HEK293 (cell line): ENCODE measurements at regions not wholly inside any gene's neighbourhood (a gene's known extent, or its start where the extent isn't known, plus 50 kb on each side); places are given as distances from the start of the nearest gene placed in this dataset.

Source experiments
- CTCF ChIA-PET: fragments of 350-600 bp; formaldehyde crosslinking; extraction: SDS; loops from one replicate; lab custom pipeline; 2021; ENCODE audit warnings: antibody characterized with exemption; lab: Yijun Ruan, JAX
- POLR2A ChIA-PET: fragments of 300-600 bp; formaldehyde crosslinking; extraction: SDS; loops from one replicate; lab custom pipeline; 2020; ENCODE audit warnings: antibody characterized with exemption, inconsistent platforms; lab: Yijun Ruan, JAX
- H3K27ac ChIP-seq: fragments of 200-500 bp; sonication (Bioruptor generic); 2 replicates; pipeline ENCODE4 v1.5.1; 2014; ENCODE audit warnings: low read depth, low read length, control low read depth, inconsistent platforms; ENCODE audit errors: extremely low read depth
- H3K36me3 ChIP-seq, 2 experiments: fragments of 200-500 bp in 1 of 2; sonication (Bioruptor generic) in 1 of 2; 1 replicate in 1 of 2; 2 replicates in 1 of 2; pipeline ENCODE4 v1.5.1; 2014 to 2017; ENCODE audit warnings: inconsistent platforms in 2 of 2, low read length in 2 of 2; ENCODE audit not compliant: control insufficient read depth in 2 of 2, insufficient read depth in 1 of 2
- H3K4me1 ChIP-seq: fragments of 200-500 bp; sonication (Bioruptor generic); 2 replicates; pipeline ENCODE4 v1.5.1; 2014; ENCODE audit warnings: mild to moderate bottlenecking, low read length, inconsistent platforms; ENCODE audit not compliant: control insufficient read depth, insufficient read depth
- H3K4me3 ChIP-seq: 2 replicates; pipeline ENCODE4 v1.5.1; 2011; ENCODE audit warnings: low read depth, mild to moderate bottlenecking, control low read depth, low read length, moderate library complexity
- H3K9me3 ChIP-seq: fragments of 200-500 bp; sonication (Bioruptor generic); 2 replicates; pipeline ENCODE4 v1.5.1; 2014; ENCODE audit warnings: low read depth, low read length, inconsistent platforms; ENCODE audit not compliant: control insufficient read depth, insufficient read depth
- BCL11A ChIP-seq: fragments of 450-650 bp; formaldehyde crosslinking; IDR thresholded peaks from 2 replicates; pipeline ENCODE4 v1.5.1; 2016; ENCODE audit warnings: low read depth, missing biosample characterization, missing genetic modification characterization
- HOXA7 ChIP-seq: sonication (generic); formaldehyde crosslinking; IDR thresholded peaks from 2 replicates; pipeline ENCODE4 v1.8.1; 2022; ENCODE audit warnings: missing genetic modification reagents, borderline replicate concordance
- INSM2 ChIP-seq: fragments of 450-650 bp; formaldehyde crosslinking; IDR thresholded peaks from 2 replicates; pipeline ENCODE4 v1.5.1; 2016; ENCODE audit warnings: missing biosample characterization, missing genetic modification characterization
- KLF10 ChIP-seq: fragments of 450-650 bp; IDR thresholded peaks from 2 replicates; pipeline ENCODE4 v1.5.1; 2018; ENCODE audit warnings: missing biosample characterization, mild to moderate bottlenecking, missing genetic modification characterization
- PRDM10 ChIP-seq: fragments of 450-650 bp; formaldehyde crosslinking; IDR thresholded peaks from 2 replicates; pipeline ENCODE4 v1.5.1; 2016; ENCODE audit warnings: missing biosample characterization, missing genetic modification characterization
- RBAK ChIP-seq: fragments of 450-650 bp; formaldehyde crosslinking; IDR thresholded peaks from 2 replicates; pipeline ENCODE4 v1.5.1; 2016; ENCODE audit warnings: missing biosample characterization, missing genetic modification characterization
- ZBTB17 ChIP-seq: fragments of 450-650 bp; formaldehyde crosslinking; IDR thresholded peaks from 2 replicates; pipeline ENCODE4 v1.5.1; 2016; ENCODE audit warnings: missing biosample characterization, missing genetic modification characterization
- ZBTB21 ChIP-seq: fragments of 450-650 bp; formaldehyde crosslinking; IDR thresholded peaks from 2 replicates; pipeline ENCODE4 v1.5.1; 2017; ENCODE audit warnings: missing biosample characterization, missing genetic modification characterization
- ZFHX2 ChIP-seq: fragments of 450-650 bp; formaldehyde crosslinking; conservative IDR thresholded peaks from 2 replicates; pipeline ENCODE4 v1.5.1; 2016; ENCODE audit warnings: missing biosample characterization, missing genetic modification characterization
- ZNF112 ChIP-seq: fragments of 450-650 bp; formaldehyde crosslinking; IDR thresholded peaks from 2 replicates; pipeline ENCODE4 v1.5.0; 2017; ENCODE audit warnings: missing biosample characterization, missing genetic modification characterization
- ZNF155 ChIP-seq: fragments of 450-650 bp; formaldehyde crosslinking; IDR thresholded peaks from 2 replicates; pipeline ENCODE4 v1.5.1; 2016; ENCODE audit warnings: missing biosample characterization, missing genetic modification characterization
- ZNF175 ChIP-seq: fragments of 450-650 bp; formaldehyde crosslinking; IDR thresholded peaks from 2 replicates; pipeline ENCODE4 v1.5.1; 2016; ENCODE audit warnings: missing biosample characterization, missing genetic modification characterization
- ZNF23 ChIP-seq: fragments of 450-650 bp; formaldehyde crosslinking; IDR thresholded peaks from 2 replicates; pipeline ENCODE4 v1.5.1; 2016; ENCODE audit warnings: missing biosample characterization, missing genetic modification characterization, borderline replicate concordance
- ZNF24 ChIP-seq: fragments of 450-650 bp; formaldehyde crosslinking; IDR thresholded peaks from 2 replicates; pipeline ENCODE4 v1.5.1; 2016; ENCODE audit warnings: missing biosample characterization, missing genetic modification characterization
- ZNF280C ChIP-seq: fragments of 450-650 bp; formaldehyde crosslinking; IDR thresholded peaks from 2 replicates; pipeline ENCODE4 v1.5.1; 2016; ENCODE audit warnings: missing biosample characterization, missing genetic modification characterization
- ZNF302 ChIP-seq: fragments of 450-650 bp; formaldehyde crosslinking; IDR thresholded peaks from 2 replicates; pipeline ENCODE4 v1.5.1; 2016; ENCODE audit warnings: missing biosample characterization, missing genetic modification characterization, low read depth
- ZNF354C ChIP-seq: fragments of 450-650 bp; formaldehyde crosslinking; IDR thresholded peaks from 2 replicates; pipeline ENCODE4 v1.5.1; 2016; ENCODE audit warnings: missing biosample characterization, missing genetic modification characterization, low read depth, borderline replicate concordance
- ZNF548 ChIP-seq: fragments of 450-650 bp; formaldehyde crosslinking; IDR thresholded peaks from 2 replicates; pipeline ENCODE4 v1.5.1; 2016; ENCODE audit warnings: missing biosample characterization, missing genetic modification characterization
- ZNF629 ChIP-seq: fragments of 450-650 bp; formaldehyde crosslinking; IDR thresholded peaks from 2 replicates; pipeline ENCODE4 v1.5.1; 2017; ENCODE audit warnings: missing biosample characterization, missing genetic modification characterization
- ZNF76 ChIP-seq: fragments of 450-650 bp; formaldehyde crosslinking; IDR thresholded peaks from 2 replicates; pipeline ENCODE4; 2016; ENCODE audit warnings: low read depth, missing biosample characterization, missing genetic modification characterization, borderline replicate concordance
- ZSCAN18 ChIP-seq: fragments of 450-650 bp; formaldehyde crosslinking; IDR thresholded peaks from 2 replicates; pipeline ENCODE4 v1.5.1; 2016; ENCODE audit warnings: missing biosample characterization, missing genetic modification characterization
- ZSCAN4 ChIP-seq: fragments of 450-650 bp; formaldehyde crosslinking; IDR thresholded peaks from 2 replicates; pipeline ENCODE4 v1.5.1; 2017; ENCODE audit warnings: missing biosample characterization, missing genetic modification characterization

GRCh38 chr18:75121266-75121665, 87.7 kb downstream of the PTGR3 start:
- H3K9me3 ChIP-seq, result no peaks in the 10 kb centered on the region
- H3K4me1 ChIP-seq, result no peaks in the 10 kb centered on the region
- POLR2A ChIA-PET, result no interaction called here
- CTCF ChIA-PET, result no interaction called here
- H3K27ac ChIP-seq, result no peak overlapping the region
- no peak overlapping the region for H3K4me3 ChIP-seq
- no peak for TF ChIP-seq HOXA7 (CRISPR knock-in tag)
- peak; percentile 40; the same call in 1 of the 2 replicates for TF ChIP-seq ZBTB17 (tag by site-specific recombination)
- no peaks in the 10 kb centered on the region for H3K36me3 ChIP-seq

- ChIA-PET POLR2A (no interaction called here), CTCF (interaction anchor here (0.7 kb wide), 1 partner anchor 466 kb away, joined by 5 read pairs; no protein-coding TSS in a partner anchor)
- H3K4me3 ChIP-seq, result no peak overlapping the region
- TF ChIP-seq ZNF24 (tag by site-specific recombination), result no peak
- no peak for TF ChIP-seq ZNF76 (tag by site-specific recombination)
- H3K9me3 ChIP-seq, result no peaks in the 10 kb centered on the region
- no peaks in the 10 kb centered on the region for H3K4me1 ChIP-seq
- H3K36me3 ChIP-seq, result no peaks in the 10 kb centered on the region
- no peak overlapping the region for H3K27ac ChIP-seq
Measured at GRCh38 chr18:75120521-75120920, 88.4 kb downstream of the PTGR3 start.

GRCh38 chr18:75116809-75117208, 92.1 kb downstream of the PTGR3 start:
- H3K4me3 ChIP-seq, result no peak overlapping the region
- H3K9me3 ChIP-seq, result no peaks in the 10 kb centered on the region
- TF ChIP-seq ZNF175 (tag by site-specific recombination) (no peak), ZNF302 (tag by site-specific recombination) (no peak), ZNF23 (no peak), RBAK (no peak), ZNF548 (tag by site-specific recombination) (no peak), ZNF280C (tag by site-specific recombination) (no peak), BCL11A (no peak), INSM2 (tag by site-specific recombination) (no peak), ZNF112 (no peak), ZNF629 (no peak), ZSCAN18 (no peak), PRDM10 (tag by site-specific recombination) (no peak), ZBTB21 (no peak), KLF10 (no peak), ZSCAN4 (tag by site-specific recombination) (no peak), ZNF155 (tag by site-specific recombination) (no peak), ZNF354C (tag by site-specific recombination) (no peak), ZFHX2 (tag by site-specific recombination) (no peak)
- no peaks in the 10 kb centered on the region for H3K36me3 ChIP-seq
- ChIA-PET POLR2A (no interaction called here), CTCF (no interaction called here)
- no peaks in the 10 kb centered on the region for H3K4me1 ChIP-seq
- H3K27ac ChIP-seq, result no peak overlapping the region
